GM19023 (cell line): ENCODE measurements at regions not wholly inside any gene's neighbourhood (a gene's known extent, or its start where the extent isn't known, plus 50 kb on each side); places are given as distances from the start of the nearest gene placed in this dataset.
"Not testable (repeated sequence)": the region's sequence is repeated elsewhere in the genome, so short reads cannot be mapped to it uniquely, and the experiment has no call there.

Experiments used
- ATAC-seq: cut with Tn5 transposase; IDR thresholded peaks from one replicate; pipeline ENCODE4 v1.9.1; 2021; ENCODE audit warnings: mild to moderate bottlenecking, moderate library complexity; ENCODE audit not compliant: unreplicated experiment

- ATAC-seq, result peak; percentile 75
Observed at GRCh38 chr13:103517066-103517767, 451.0 kb upstream of the SLC10A2 start.

GRCh38 chr13:103516015-103516795 lies 450.0 kb upstream of the SLC10A2 start:
- no peak for ATAC-seq

- no peak for ATAC-seq
Observed at GRCh38 chr13:103515410-103515809, 449.2 kb upstream of the SLC10A2 start.

GRCh38 chr13:103514619-103515018 lies 448.4 kb upstream of the SLC10A2 start:
- no peak for ATAC-seq

- no peak for ATAC-seq
Observed at GRCh38 chr13:103514188-103514587, 448.0 kb upstream of the SLC10A2 start.

- no peak for ATAC-seq
Observed at GRCh38 chr13:103510007-103510535, 443.9 kb upstream of the SLC10A2 start.

GRCh38 chr13:103497404-103497803 lies 431.2 kb upstream of the SLC10A2 start:
- ATAC-seq, result no peak

GRCh38 chr13:103487841-103488240 lies 421.6 kb upstream of the SLC10A2 start:
- ATAC-seq, result no peak

GRCh38 chr13:103473081-103473480 lies 406.9 kb upstream of the SLC10A2 start:
- no peak for ATAC-seq

GRCh38 chr13:103471896-103472295 lies 405.7 kb upstream of the SLC10A2 start:
- no peak for ATAC-seq

GRCh38 chr13:103469771-103470170 lies 403.6 kb upstream of the SLC10A2 start:
- ATAC-seq, result no peak

GRCh38 chr13:103466761-103467160 lies 400.5 kb upstream of the SLC10A2 start:
- ATAC-seq, result no peak

GRCh38 chr13:103460246-103460645 lies 394.0 kb upstream of the SLC10A2 start:
- not testable (repeated sequence) for ATAC-seq

- ATAC-seq, result not testable (repeated sequence)
Observed at GRCh38 chr13:103457050-103457449, 390.8 kb upstream of the SLC10A2 start.

- ATAC-seq, result no peak
Observed at GRCh38 chr13:103451656-103452055, 385.4 kb upstream of the SLC10A2 start.

GRCh38 chr13:103443604-103444003 lies 377.4 kb upstream of the SLC10A2 start:
- ATAC-seq, result no peak

GRCh38 chr13:103437651-103438050 lies 371.4 kb upstream of the SLC10A2 start:
- no peak for ATAC-seq

- ATAC-seq, result no peak
Observed at GRCh38 chr13:103436057-103436654, 369.9 kb upstream of the SLC10A2 start.

GRCh38 chr13:103431856-103432255 lies 365.6 kb upstream of the SLC10A2 start:
- no peak for ATAC-seq

GRCh38 chr13:103430368-103430767 lies 364.2 kb upstream of the SLC10A2 start:
- ATAC-seq, result no peak

- no peak for ATAC-seq
Observed at GRCh38 chr13:103410002-103410401, 343.8 kb upstream of the SLC10A2 start.

GRCh38 chr13:103406967-103407366 lies 340.8 kb upstream of the SLC10A2 start:
- ATAC-seq, result no peak
